GM12878 (cell line): ENCODE measurements at regions not wholly inside any gene's neighbourhood (a gene's known extent, or its start where the extent isn't known, plus 50 kb on each side); places are given as distances from the start of the nearest gene placed in this dataset.

ENCODE experiments used
- ATAC-seq: fragments of 200-7000 bp; cut with Tn5 transposase; 3 replicates; pipeline ENCODE4 v1.9.1; 2020; ENCODE audit warnings: mild to moderate bottlenecking, moderate library complexity
- BruUV-seq: library from RNA; stranded (reverse); fragments of 400-500 nt; replicated peaks from 2 replicates; lab custom pipeline; 2021; lab: Mats Ljungman, UMichigan
- CTCF ChIA-PET: fragments of 300-600 bp; sonication (Branson Sonifier 250); formaldehyde crosslinking; extraction: SDS; loops from one replicate; lab custom pipeline; 2021; ENCODE audit warnings: inconsistent platforms; lab: Yijun Ruan, JAX
- POLR2A ChIA-PET: fragments of 350-600 bp; formaldehyde crosslinking; extraction: SDS; loops from one replicate; lab custom pipeline; 2021; ENCODE audit warnings: inconsistent platforms; lab: Charles Lee
- RAD21 ChIA-PET: fragments of 300-600 bp; sonication (Branson Sonifier 250); formaldehyde crosslinking; loops from one replicate; lab custom pipeline; 2023; ENCODE audit warnings: antibody characterized with exemption; ENCODE audit not compliant: unreplicated experiment; lab: Charles Lee
- SMC1A ChIA-PET: fragments of 300-600 bp; sonication (Branson Sonifier 250); formaldehyde crosslinking; loops from one replicate; lab custom pipeline; 2023; ENCODE audit not compliant: unreplicated experiment, uncharacterized antibody; lab: Charles Lee
- DNase-seq: peaks from one replicate; pipeline ENCODE4 v3.0.0-alpha.2; 2011; ENCODE audit warnings: low read depth, low spot score
- FAIRE-seq: peaks from 3 replicates; lab custom pipeline; 2011; peaks lifted over from hg19 to GRCh38; lab: Jason Lieb, UNC
- H2AFZ ChIP-seq: 2 replicates; pipeline ENCODE4 v1.6.0; 2011; ENCODE audit warnings: low read depth, low read length, control low read depth; ENCODE audit not compliant: control insufficient read depth
- H3K27ac ChIP-seq: 2 replicates; pipeline ENCODE4 v1.5.1; 2011; ENCODE audit warnings: control low read depth; ENCODE audit not compliant: control insufficient read depth, insufficient read depth
- H3K27me3 ChIP-seq, 2 experiments: replicated peaks in 1 of 2; 2 replicates each; pipeline versions ENCODE4 v1.6.0 to v1.6.1; 2011; ENCODE audit warnings: low read length in 1 of 2; ENCODE audit not compliant: control insufficient read depth in 2 of 2, insufficient read depth in 2 of 2
- H3K36me3 ChIP-seq, 2 experiments: 2 replicates each; pipeline ENCODE4 v1.5.1; 2011; ENCODE audit warnings: low read length in 1 of 2; ENCODE audit not compliant: control insufficient read depth in 2 of 2, insufficient read depth in 2 of 2
- H3K4me1 ChIP-seq: 2 replicates; pipeline ENCODE4 v1.6.1; 2011; ENCODE audit warnings: mild to moderate bottlenecking, low read length, moderate library complexity, mixed read lengths; ENCODE audit not compliant: control insufficient read depth, insufficient read depth
- H3K4me2 ChIP-seq: 2 replicates; pipeline ENCODE4 v1.6.0; 2011; ENCODE audit warnings: control low read depth; ENCODE audit not compliant: control insufficient read depth, insufficient read depth
- H3K4me3 ChIP-seq: fragments of 200-600 bp; sonication (generic); 2 replicates; pipeline ENCODE4 v1.5.1; 2016
- H3K79me2 ChIP-seq: 2 replicates; pipeline ENCODE4 v1.6.0; 2011; ENCODE audit warnings: low read length; ENCODE audit not compliant: control insufficient read depth, insufficient read depth
- H3K9ac ChIP-seq: 2 replicates; pipeline ENCODE4 v1.8.0; 2011; ENCODE audit warnings: low read length, control low read depth, mixed read lengths; ENCODE audit not compliant: control insufficient read depth, insufficient read depth
- H3K9me3 ChIP-seq: replicated peaks from 3 replicates; pipeline ENCODE4 v1.5.1; 2011; ENCODE audit warnings: mild to moderate bottlenecking, low read length; ENCODE audit not compliant: control insufficient read depth, insufficient read depth
- H4K20me1 ChIP-seq: 2 replicates; pipeline ENCODE4 v1.6.0; 2011; ENCODE audit not compliant: control insufficient read depth, insufficient read depth
- BACH1 ChIP-seq: fragments of 450-650 bp; IDR thresholded peaks from 2 replicates; pipeline ENCODE4 v1.6.1; 2017; ENCODE audit warnings: mild to moderate bottlenecking, borderline replicate concordance
- EZH2 ChIP-seq: IDR thresholded peaks from 2 replicates; pipeline ENCODE4 v1.6.1; 2012; ENCODE audit warnings: low read depth, mild to moderate bottlenecking, control low read depth, inconsistent platforms, low read length, borderline replicate concordance; ENCODE audit not compliant: control insufficient read depth
- HDGF ChIP-seq: fragments of 450-650 bp; IDR thresholded peaks from 2 replicates; pipeline ENCODE4 v1.6.1; 2016; ENCODE audit warnings: antibody characterized with exemption
- KAT2A ChIP-seq: conservative IDR thresholded peaks from 2 replicates; pipeline ENCODE4 v1.6.1; 2011; ENCODE audit warnings: low read depth, low read length; ENCODE audit not compliant: control insufficient read depth
- KLF5 ChIP-seq: fragments of 450-650 bp; IDR thresholded peaks from 2 replicates; pipeline ENCODE4 v1.6.1; 2014; ENCODE audit warnings: mild to moderate bottlenecking; ENCODE audit not compliant: partially characterized antibody
- PML ChIP-seq: IDR thresholded peaks from 2 replicates; pipeline ENCODE4 v1.6.1; 2012; ENCODE audit warnings: low read length, inconsistent platforms
- WGBS: methylation state at CpG from one replicate; pipeline ENCODE4 v1.1.6; 2016; ENCODE audit warnings: low lambda C conversion rate; ENCODE audit not compliant: insufficient replicate concordance, insufficient coverage; ENCODE audit errors: missing lambda C conversion rate; 5-methylcytosine and 5-hydroxymethylcytosine counted together
- in situ Hi-C: fragments of 300-500 bp; cut with MboI; formaldehyde crosslinking; loops from 9 replicates; pipeline ENCODE4 v1.14.3; 2018; ENCODE audit warnings: mixed read lengths
- intact Hi-C: fragments of 100-400 bp; cut with micrococcal nuclease; formaldehyde crosslinking; loops from one replicate; pipeline ENCODE4 v1.14.2; 2022; ENCODE audit not compliant: unreplicated experiment
- TF ChIP-seq, protein P1 (sequence below): fragments of 450-650 bp; formaldehyde crosslinking; IDR thresholded peaks from 2 replicates; pipeline ENCODE4 v1.4.0; 2020; ENCODE audit warnings: mild to moderate bottlenecking, moderate library complexity
- TF ChIP-seq, protein P2 (sequence below): fragments of 450-650 bp; IDR thresholded peaks from 2 replicates; pipeline ENCODE4 v1.6.1; 2016; ENCODE audit warnings: mild to moderate bottlenecking

DNA sequence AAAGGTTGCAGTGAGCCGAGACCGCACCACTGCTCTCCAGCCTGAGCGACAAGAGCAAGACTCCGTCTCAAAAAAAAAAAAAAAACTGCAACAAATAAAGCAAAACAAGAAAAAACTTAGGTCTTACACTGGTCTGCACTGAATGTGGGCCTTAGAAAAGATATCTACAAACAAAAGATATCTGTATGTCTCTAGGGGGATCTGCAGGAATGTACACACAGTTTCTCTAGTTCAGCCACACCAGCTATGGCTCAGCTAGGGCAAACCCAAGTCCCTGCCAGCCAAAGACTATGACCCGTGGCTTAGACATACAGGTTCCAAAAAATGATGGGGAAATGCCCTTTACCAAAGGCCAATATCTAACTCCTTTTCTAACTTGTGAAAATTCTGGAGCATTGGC is 202.4 kb upstream of the KAZN start:
- Histone ChIP-seq H3K9me3 (no peaks in the 10 kb centered on the region; the same call in 2 of the 3 replicates), H2AFZ (no peak overlapping the region), H3K27ac (no peak overlapping the region), H4K20me1 (no peaks in the 10 kb centered on the region), H3K79me2 (no peaks in the 10 kb centered on the region), H3K4me2 (no peak overlapping the region), H3K9ac (no peak overlapping the region), H3K4me1 (no peaks in the 10 kb centered on the region), H3K4me3 (no peak overlapping the region), H3K36me3 (no peaks in the 10 kb centered on the region), H3K27me3 (no peaks in the 10 kb centered on the region)
- BruUV-seq: no TSS peak
- intact Hi-C loops (loop anchor here (10.0 kb wide), 1 partner anchor 179 kb away; no protein-coding TSS in a partner anchor), in situ Hi-C loops (no loop called here)
- ChIA-PET CTCF (interaction anchor here (0.6 kb wide), 1 partner anchor 530 kb away, joined by 3 read pairs; no protein-coding TSS in a partner anchor), SMC1A (no interaction called here), RAD21 (no interaction called here), POLR2A (no interaction called here)
- FAIRE-seq: no peak
- ATAC-seq: no peak
- no peak for DNase-seq
- 71% methylated on average over 5 of the region's 5 CpGs for WGBS
- TF ChIP-seq KAT2A (no peak), EZH2 (no peak), KLF5 (no peak), HDGF (no peak), PML (no peak), BACH1 (no peak)
- TF ChIP-seq, protein P1, sequence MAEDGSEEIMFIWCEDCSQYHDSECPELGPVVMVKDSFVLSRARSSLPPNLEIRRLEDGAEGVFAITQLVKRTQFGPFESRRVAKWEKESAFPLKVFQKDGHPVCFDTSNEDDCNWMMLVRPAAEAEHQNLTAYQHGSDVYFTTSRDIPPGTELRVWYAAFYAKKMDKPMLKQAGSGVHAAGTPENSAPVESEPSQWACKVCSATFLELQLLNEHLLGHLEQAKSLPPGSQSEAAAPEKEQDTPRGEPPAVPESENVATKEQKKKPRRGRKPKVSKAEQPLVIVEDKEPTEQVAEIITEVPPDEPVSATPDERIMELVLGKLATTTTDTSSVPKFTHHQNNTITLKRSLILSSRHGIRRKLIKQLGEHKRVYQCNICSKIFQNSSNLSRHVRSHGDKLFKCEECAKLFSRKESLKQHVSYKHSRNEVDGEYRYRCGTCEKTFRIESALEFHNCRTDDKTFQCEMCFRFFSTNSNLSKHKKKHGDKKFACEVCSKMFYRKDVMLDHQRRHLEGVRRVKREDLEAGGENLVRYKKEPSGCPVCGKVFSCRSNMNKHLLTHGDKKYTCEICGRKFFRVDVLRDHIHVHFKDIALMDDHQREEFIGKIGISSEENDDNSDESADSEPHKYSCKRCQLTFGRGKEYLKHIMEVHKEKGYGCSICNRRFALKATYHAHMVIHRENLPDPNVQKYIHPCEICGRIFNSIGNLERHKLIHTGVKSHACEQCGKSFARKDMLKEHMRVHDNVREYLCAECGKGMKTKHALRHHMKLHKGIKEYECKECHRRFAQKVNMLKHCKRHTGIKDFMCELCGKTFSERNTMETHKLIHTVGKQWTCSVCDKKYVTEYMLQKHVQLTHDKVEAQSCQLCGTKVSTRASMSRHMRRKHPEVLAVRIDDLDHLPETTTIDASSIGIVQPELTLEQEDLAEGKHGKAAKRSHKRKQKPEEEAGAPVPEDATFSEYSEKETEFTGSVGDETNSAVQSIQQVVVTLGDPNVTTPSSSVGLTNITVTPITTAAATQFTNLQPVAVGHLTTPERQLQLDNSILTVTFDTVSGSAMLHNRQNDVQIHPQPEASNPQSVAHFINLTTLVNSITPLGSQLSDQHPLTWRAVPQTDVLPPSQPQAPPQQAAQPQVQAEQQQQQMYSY (CRISPR knock-in tag): no peak
- TF ChIP-seq, protein P2, sequence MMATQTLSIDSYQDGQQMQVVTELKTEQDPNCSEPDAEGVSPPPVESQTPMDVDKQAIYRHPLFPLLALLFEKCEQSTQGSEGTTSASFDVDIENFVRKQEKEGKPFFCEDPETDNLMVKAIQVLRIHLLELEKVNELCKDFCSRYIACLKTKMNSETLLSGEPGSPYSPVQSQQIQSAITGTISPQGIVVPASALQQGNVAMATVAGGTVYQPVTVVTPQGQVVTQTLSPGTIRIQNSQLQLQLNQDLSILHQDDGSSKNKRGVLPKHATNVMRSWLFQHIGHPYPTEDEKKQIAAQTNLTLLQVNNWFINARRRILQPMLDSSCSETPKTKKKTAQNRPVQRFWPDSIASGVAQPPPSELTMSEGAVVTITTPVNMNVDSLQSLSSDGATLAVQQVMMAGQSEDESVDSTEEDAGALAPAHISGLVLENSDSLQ: no peak
